A673 (cell line): ENCODE measurements at regions not wholly inside any gene's neighbourhood (a gene's known extent, or its start where the extent isn't known, plus 50 kb on each side); places are given as distances from the start of the nearest gene placed in this dataset.

Source experiments
- BruUV-seq: library from RNA; stranded (reverse); fragments of 400-500 nt; replicated peaks from 2 replicates; lab custom pipeline; 2021; lab: Mats Ljungman, UMichigan
- CTCF ChIA-PET: fragments of 300-600 bp; sonication (Branson Sonifier 250); formaldehyde crosslinking; loops from one replicate; lab custom pipeline; 2022; ENCODE audit warnings: antibody characterized with exemption; lab: Charles Lee
- POLR2A ChIA-PET: fragments of 300-600 bp; sonication (Branson Sonifier 250); formaldehyde crosslinking; loops from one replicate; lab custom pipeline; 2022; ENCODE audit warnings: antibody characterized with exemption; ENCODE audit not compliant: low non-redundant PET; lab: Charles Lee
- DNase-seq: peaks from one replicate; pipeline ENCODE4 v3.0.0-alpha.2; 2015; ENCODE audit warnings: low spot score
- H3K27ac ChIP-seq: fragments of 200-600 bp; sonication (generic); 2 replicates; pipeline ENCODE4 v1.5.1; 2016; ENCODE audit warnings: mixed run types, low read depth, mild to moderate bottlenecking, mixed read lengths, antibody characterized with exemption, low read length; ENCODE audit not compliant: poor library complexity, severe bottlenecking
- H3K27me3 ChIP-seq: fragments of 200-600 bp; sonication (generic); replicated peaks from 2 replicates; pipeline ENCODE4 v1.6.1; 2017; ENCODE audit warnings: mixed run types, low read depth, mild to moderate bottlenecking, mixed read lengths, antibody characterized with exemption, low read length; ENCODE audit not compliant: insufficient read depth, poor library complexity
- H3K36me3 ChIP-seq: fragments of 200-600 bp; sonication (generic); 2 replicates; pipeline ENCODE4 v1.6.1; 2016; ENCODE audit warnings: mixed run types, mild to moderate bottlenecking, mixed read lengths, antibody characterized with exemption, low read length; ENCODE audit not compliant: insufficient read depth, poor library complexity, severe bottlenecking
- H3K4me1 ChIP-seq: fragments of 200-600 bp; sonication (generic); 2 replicates; pipeline ENCODE4 v1.6.1; 2017; ENCODE audit warnings: mixed run types, mild to moderate bottlenecking, mixed read lengths, antibody characterized with exemption, low read length; ENCODE audit not compliant: insufficient read depth, poor library complexity, severe bottlenecking
- H3K4me3 ChIP-seq: fragments of 200-600 bp; sonication (generic); 2 replicates; pipeline ENCODE4 v1.5.1; 2016; ENCODE audit warnings: low read depth, mixed run types, mild to moderate bottlenecking, mixed read lengths, low read length; ENCODE audit not compliant: poor library complexity, severe bottlenecking
- H3K9me3 ChIP-seq: fragments of 200-600 bp; sonication (generic); 2 replicates; pipeline ENCODE4 v1.6.1; 2016; ENCODE audit warnings: mixed run types, low read depth, mild to moderate bottlenecking, mixed read lengths, antibody characterized with exemption, low read length; ENCODE audit not compliant: poor library complexity, severe bottlenecking
- EZH2 ChIP-seq: fragments of 200-600 bp; sonication (generic); IDR thresholded peaks from 2 replicates; pipeline ENCODE4 v1.6.1; 2017; ENCODE audit warnings: borderline replicate concordance, low read depth, mild to moderate bottlenecking, mixed read lengths, antibody characterized with exemption, low read length; ENCODE audit not compliant: poor library complexity, severe bottlenecking
- intact Hi-C: fragments of 100-400 bp; cut with micrococcal nuclease; formaldehyde crosslinking; loops from one replicate; pipeline ENCODE4 v1.10.0; 2022; ENCODE audit not compliant: unreplicated experiment
- TF ChIP-seq, protein P1 (sequence below): fragments of 300-800, 200-600 bp; sonication (generic); conservative IDR thresholded peaks from 2 replicates; pipeline ENCODE4 v1.5.1; 2017; ENCODE audit warnings: low read depth, mild to moderate bottlenecking, antibody characterized with exemption, low read length, moderate library complexity, mixed read lengths

DNA sequence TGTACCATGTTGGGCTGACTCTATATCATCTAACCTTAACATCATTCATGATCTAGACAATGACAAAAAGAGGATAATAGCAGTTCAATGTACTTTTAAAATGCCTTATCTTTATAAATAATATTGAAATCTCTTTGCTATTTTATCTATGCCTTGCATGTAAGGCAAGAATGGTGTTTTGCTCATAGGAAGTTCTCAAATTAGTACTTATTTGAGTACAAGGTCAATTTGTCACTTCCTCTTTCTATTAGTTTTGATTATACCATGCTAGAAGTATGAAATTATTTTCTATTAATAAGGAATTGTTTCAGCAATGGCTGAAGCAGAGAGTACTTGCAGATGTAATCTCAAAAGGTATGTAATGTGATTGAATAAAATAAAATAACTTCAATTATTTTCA lies 1285.4 kb upstream of the TENM4 start:
- intact Hi-C loops, result loop anchor here (10.0 kb wide), 2 partner anchors 279 to 509 kb away; no protein-coding TSS in a partner anchor

DNA sequence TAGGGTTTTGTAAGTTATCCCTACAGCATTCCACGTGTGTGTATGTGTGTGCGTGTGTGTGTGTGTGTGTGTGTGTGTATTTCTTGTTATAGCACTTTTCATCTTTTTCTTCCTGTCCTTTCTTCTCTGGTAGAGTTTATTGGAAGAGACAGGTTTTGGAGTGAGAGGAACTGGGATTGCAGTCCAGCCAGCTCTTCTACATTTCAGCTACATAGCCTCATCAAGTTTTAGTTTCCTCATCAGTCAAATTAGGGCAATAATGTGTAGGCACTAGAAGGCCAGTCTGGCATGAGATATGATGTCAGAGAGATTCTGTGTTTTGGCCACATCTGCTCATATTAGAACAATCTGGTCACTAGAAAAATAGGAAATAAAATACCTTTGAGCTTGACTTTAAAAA lies 1283.5 kb upstream of the TENM4 start:
- Histone ChIP-seq H3K4me1 (peaks cover 13% of the 10 kb centered on the region), H3K9me3 (no peaks in the 10 kb centered on the region), H3K27me3 (no peaks in the 10 kb centered on the region), H3K4me3 (no peak overlapping the region), H3K36me3 (no peaks in the 10 kb centered on the region), H3K27ac (no peak overlapping the region)
- TF ChIP-seq, protein P1, sequence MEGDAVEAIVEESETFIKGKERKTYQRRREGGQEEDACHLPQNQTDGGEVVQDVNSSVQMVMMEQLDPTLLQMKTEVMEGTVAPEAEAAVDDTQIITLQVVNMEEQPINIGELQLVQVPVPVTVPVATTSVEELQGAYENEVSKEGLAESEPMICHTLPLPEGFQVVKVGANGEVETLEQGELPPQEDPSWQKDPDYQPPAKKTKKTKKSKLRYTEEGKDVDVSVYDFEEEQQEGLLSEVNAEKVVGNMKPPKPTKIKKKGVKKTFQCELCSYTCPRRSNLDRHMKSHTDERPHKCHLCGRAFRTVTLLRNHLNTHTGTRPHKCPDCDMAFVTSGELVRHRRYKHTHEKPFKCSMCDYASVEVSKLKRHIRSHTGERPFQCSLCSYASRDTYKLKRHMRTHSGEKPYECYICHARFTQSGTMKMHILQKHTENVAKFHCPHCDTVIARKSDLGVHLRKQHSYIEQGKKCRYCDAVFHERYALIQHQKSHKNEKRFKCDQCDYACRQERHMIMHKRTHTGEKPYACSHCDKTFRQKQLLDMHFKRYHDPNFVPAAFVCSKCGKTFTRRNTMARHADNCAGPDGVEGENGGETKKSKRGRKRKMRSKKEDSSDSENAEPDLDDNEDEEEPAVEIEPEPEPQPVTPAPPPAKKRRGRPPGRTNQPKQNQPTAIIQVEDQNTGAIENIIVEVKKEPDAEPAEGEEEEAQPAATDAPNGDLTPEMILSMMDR, result no peak
- TF ChIP-seq EZH2, result no peak
- intact Hi-C loops, result loop anchor here (10.0 kb wide), 2 partner anchors 280 to 510 kb away; no protein-coding TSS in a partner anchor
- ChIA-PET CTCF (no interaction called here), POLR2A (interaction anchor here (0.7 kb wide), 1 partner anchor 44 kb away, joined by 4 read pairs; no protein-coding TSS in a partner anchor)
- BruUV-seq, result no TSS peak
- no peak for DNase-seq

More for the DNA sequence above, 1285.4 kb upstream of the TENM4 start:
- Histone ChIP-seq H3K4me1 (peaks cover 13% of the 10 kb centered on the region), H3K36me3 (no peaks in the 10 kb centered on the region), H3K27ac (no peak overlapping the region), H3K9me3 (no peaks in the 10 kb centered on the region), H3K4me3 (no peak overlapping the region), H3K27me3 (no peaks in the 10 kb centered on the region)
- BruUV-seq, result no TSS peak
- ChIA-PET POLR2A (no interaction called here), CTCF (no interaction called here)
- TF ChIP-seq, protein P1, result no peak
- no peak for TF ChIP-seq EZH2
- DNase-seq, result no peak

DNA sequence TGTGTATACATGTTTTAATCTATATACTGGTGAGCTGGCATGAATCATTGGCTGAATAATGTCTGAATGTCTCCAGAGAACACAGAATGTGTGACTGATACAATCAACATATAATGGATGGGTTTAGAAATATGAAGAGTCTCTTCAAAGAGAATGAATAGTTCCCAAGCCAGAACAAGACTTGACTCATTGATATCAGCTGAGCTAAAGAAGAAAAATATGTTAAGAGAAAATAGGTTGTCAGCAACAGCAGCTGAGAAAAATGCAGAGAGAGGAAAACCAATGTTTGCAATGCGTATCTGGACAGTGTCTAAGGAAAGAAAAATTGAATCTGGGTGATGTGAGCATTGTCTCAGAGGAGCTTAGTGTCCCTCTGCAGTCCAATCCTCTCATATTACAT lies 1281.8 kb upstream of the TENM4 start:
- no peak overlapping the region for H3K27ac ChIP-seq
- no peaks in the 10 kb centered on the region for H3K27me3 ChIP-seq
- no peaks in the 10 kb centered on the region for H3K36me3 ChIP-seq
- no TSS peak for BruUV-seq
- H3K4me1 ChIP-seq, result peaks cover 10% of the 10 kb centered on the region
- intact Hi-C loops, result loop anchor here (10.0 kb wide), 2 partner anchors 282 to 512 kb away; no protein-coding TSS in a partner anchor
- CTCF ChIA-PET, result interaction anchor here (0.5 kb wide), 1 partner anchor 247 kb away, joined by 7 read pairs; no protein-coding TSS in a partner anchor
- peak; percentile 23 for DNase-seq
- POLR2A ChIA-PET, result no interaction called here
- TF ChIP-seq, protein P1, result no peak
- no peak for TF ChIP-seq EZH2
- no peak overlapping the region for H3K4me3 ChIP-seq
- no peaks in the 10 kb centered on the region for H3K9me3 ChIP-seq
